HepG2 (cell line): ENCODE measurements at regions not wholly inside any gene's neighbourhood (a gene's known extent, or its start where the extent isn't known, plus 50 kb on each side); places are given as distances from the start of the nearest gene placed in this dataset.

Experiments used
- ATM ChIP-seq: fragments of 450-650 bp; IDR thresholded peaks from 2 replicates; pipeline ENCODE4 v1.7.1; 2017; ENCODE audit warnings: mild to moderate bottlenecking, borderline replicate concordance
- CAMTA2 ChIP-seq: sonication (generic); formaldehyde crosslinking; IDR thresholded peaks from 2 replicates; pipeline ENCODE4 v1.4.0; 2020; ENCODE audit warnings: mild to moderate bottlenecking, missing genetic modification reagents, borderline replicate concordance
- CHCHD3 ChIP-seq: sonication (generic); formaldehyde crosslinking; IDR thresholded peaks from 2 replicates; pipeline ENCODE4 v1.8.0; 2022; ENCODE audit warnings: mild to moderate bottlenecking, missing genetic modification reagents, moderate library complexity
- GLI4 ChIP-seq: sonication (generic); formaldehyde crosslinking; IDR thresholded peaks from 2 replicates; pipeline ENCODE4 v1.5.1; 2020; ENCODE audit warnings: missing genetic modification reagents, mild to moderate bottlenecking, moderate library complexity, borderline replicate concordance
- HOXA5 ChIP-seq: sonication (generic); formaldehyde crosslinking; IDR thresholded peaks from 2 replicates; pipeline ENCODE4 v1.4.0; 2020; ENCODE audit warnings: missing genetic modification reagents
- NR2F1 ChIP-seq, 2 experiments: fragments of 450-650 bp in 1 of 2; formaldehyde crosslinking in 1 of 2; IDR thresholded peaks; 2 replicates each; pipeline versions ENCODE4 v1.5.0 to v1.6.1; 2016 to 2020; ENCODE audit warnings: mild to moderate bottlenecking in 1 of 2, missing compliant biosample characterization in 1 of 2, missing genetic modification reagents in 1 of 2, moderate library complexity in 1 of 2
- POLR2A ChIP-seq, 2 experiments: IDR thresholded peaks; 2 replicates each; pipeline ENCODE4 v1.6.1; 2011; ENCODE audit warnings: low read depth in 2 of 2, low read length in 2 of 2, mild to moderate bottlenecking in 1 of 2, moderate library complexity in 1 of 2; ENCODE audit not compliant: insufficient read depth in 1 of 2
- ZBTB7A ChIP-seq: sonication (generic); formaldehyde crosslinking; IDR thresholded peaks from 2 replicates; pipeline ENCODE4 v1.8.0; 2022; ENCODE audit warnings: mild to moderate bottlenecking, missing genetic modification reagents
- ZFP36L1 ChIP-seq: sonication (generic); formaldehyde crosslinking; IDR thresholded peaks from 2 replicates; pipeline ENCODE4 v1.8.0; 2022; ENCODE audit warnings: mild to moderate bottlenecking, missing genetic modification reagents, moderate library complexity
- ZFYVE20 ChIP-seq: sonication (generic); formaldehyde crosslinking; IDR thresholded peaks from 2 replicates; pipeline ENCODE4 v1.8.0; 2023; ENCODE audit warnings: low read depth, mild to moderate bottlenecking, moderate library complexity, missing genetic modification reagents, borderline replicate concordance
- ZNF326 ChIP-seq: sonication (generic); formaldehyde crosslinking; IDR thresholded peaks from 2 replicates; pipeline ENCODE4 v1.4.0; 2020; ENCODE audit warnings: missing genetic modification reagents, borderline replicate concordance
- TF ChIP-seq, protein P1 (sequence below): IDR thresholded peaks from 2 replicates; pipeline ENCODE4 v1.6.1; 2016; ENCODE audit warnings: low read depth, missing genetic modification reagents, missing compliant biosample characterization
- TF ChIP-seq, protein P2 (sequence below): conservative IDR thresholded peaks from 2 replicates; pipeline ENCODE4 v1.6.1; 2018; ENCODE audit warnings: missing genetic modification reagents

DNA sequence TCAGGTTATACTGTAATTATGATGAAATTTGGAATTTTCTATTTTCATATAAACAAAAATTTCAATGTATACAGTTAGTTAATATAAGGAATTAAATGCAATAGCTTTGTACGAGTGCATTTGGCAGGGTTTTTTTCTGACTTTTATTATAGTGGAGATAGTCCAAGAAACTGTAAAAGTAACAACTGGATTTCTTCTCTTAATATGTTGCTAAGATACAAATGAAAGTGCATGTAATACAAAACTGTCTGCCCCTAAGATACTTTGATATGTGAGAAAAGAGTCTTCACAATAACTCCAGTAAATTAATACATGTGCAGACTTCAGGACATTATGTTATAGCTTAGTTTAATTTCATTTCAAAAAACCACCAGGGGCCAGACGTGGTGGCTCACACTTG lies 721.4 kb downstream of the CBLN4 start (continued):
- TF ChIP-seq, protein P1, sequence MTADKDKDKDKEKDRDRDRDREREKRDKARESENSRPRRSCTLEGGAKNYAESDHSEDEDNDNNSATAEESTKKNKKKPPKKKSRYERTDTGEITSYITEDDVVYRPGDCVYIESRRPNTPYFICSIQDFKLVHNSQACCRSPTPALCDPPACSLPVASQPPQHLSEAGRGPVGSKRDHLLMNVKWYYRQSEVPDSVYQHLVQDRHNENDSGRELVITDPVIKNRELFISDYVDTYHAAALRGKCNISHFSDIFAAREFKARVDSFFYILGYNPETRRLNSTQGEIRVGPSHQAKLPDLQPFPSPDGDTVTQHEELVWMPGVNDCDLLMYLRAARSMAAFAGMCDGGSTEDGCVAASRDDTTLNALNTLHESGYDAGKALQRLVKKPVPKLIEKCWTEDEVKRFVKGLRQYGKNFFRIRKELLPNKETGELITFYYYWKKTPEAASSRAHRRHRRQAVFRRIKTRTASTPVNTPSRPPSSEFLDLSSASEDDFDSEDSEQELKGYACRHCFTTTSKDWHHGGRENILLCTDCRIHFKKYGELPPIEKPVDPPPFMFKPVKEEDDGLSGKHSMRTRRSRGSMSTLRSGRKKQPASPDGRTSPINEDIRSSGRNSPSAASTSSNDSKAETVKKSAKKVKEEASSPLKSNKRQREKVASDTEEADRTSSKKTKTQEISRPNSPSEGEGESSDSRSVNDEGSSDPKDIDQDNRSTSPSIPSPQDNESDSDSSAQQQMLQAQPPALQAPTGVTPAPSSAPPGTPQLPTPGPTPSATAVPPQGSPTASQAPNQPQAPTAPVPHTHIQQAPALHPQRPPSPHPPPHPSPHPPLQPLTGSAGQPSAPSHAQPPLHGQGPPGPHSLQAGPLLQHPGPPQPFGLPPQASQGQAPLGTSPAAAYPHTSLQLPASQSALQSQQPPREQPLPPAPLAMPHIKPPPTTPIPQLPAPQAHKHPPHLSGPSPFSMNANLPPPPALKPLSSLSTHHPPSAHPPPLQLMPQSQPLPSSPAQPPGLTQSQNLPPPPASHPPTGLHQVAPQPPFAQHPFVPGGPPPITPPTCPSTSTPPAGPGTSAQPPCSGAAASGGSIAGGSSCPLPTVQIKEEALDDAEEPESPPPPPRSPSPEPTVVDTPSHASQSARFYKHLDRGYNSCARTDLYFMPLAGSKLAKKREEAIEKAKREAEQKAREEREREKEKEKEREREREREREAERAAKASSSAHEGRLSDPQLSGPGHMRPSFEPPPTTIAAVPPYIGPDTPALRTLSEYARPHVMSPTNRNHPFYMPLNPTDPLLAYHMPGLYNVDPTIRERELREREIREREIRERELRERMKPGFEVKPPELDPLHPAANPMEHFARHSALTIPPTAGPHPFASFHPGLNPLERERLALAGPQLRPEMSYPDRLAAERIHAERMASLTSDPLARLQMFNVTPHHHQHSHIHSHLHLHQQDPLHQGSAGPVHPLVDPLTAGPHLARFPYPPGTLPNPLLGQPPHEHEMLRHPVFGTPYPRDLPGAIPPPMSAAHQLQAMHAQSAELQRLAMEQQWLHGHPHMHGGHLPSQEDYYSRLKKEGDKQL (CRISPR knock-in tag) = no peak
- TF ChIP-seq CHCHD3 (CRISPR knock-in tag) (no peak), ATM (no peak), ZFP36L1 (CRISPR knock-in tag) (no peak), GLI4 (CRISPR knock-in tag) (no peak), CAMTA2 (CRISPR knock-in tag) (no peak), HOXA5 (no peak), NR2F1 (CRISPR knock-in tag; IDR thresholded peaks at IDR 0.05) (no peak), ZFYVE20 (CRISPR knock-in tag) (no peak), POLR2A (IDR thresholded peaks at IDR 0.05; ENCODE audit: insufficient read depth in 1 of 2, low read depth in 2 of 2, low read length in 2 of 2) (no peak), ZNF326 (CRISPR knock-in tag) (no peak), ZBTB7A (CRISPR knock-in tag) (no peak)
- TF ChIP-seq, protein P2, sequence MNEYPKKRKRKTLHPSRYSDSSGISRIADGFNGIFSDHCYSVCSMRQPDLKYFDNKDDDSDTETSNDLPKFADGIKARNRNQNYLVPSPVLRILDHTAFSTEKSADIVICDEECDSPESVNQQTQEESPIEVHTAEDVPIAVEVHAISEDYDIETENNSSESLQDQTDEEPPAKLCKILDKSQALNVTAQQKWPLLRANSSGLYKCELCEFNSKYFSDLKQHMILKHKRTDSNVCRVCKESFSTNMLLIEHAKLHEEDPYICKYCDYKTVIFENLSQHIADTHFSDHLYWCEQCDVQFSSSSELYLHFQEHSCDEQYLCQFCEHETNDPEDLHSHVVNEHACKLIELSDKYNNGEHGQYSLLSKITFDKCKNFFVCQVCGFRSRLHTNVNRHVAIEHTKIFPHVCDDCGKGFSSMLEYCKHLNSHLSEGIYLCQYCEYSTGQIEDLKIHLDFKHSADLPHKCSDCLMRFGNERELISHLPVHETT (CRISPR knock-in tag) = no peak
